B cell (primary cell): ENCODE measurements at regions not wholly inside any gene's neighbourhood (a gene's known extent, or its start where the extent isn't known, plus 50 kb on each side); places are given as distances from the start of the nearest gene placed in this dataset.

Experiments
- ATAC-seq: fragments of 200-7000 bp; cut with Tn5 transposase; one replicate; pipeline ENCODE4 v1.10.0; 2021; ENCODE audit warnings: low read depth, mild to moderate bottlenecking, moderate number of reproducible peaks, moderate library complexity
- CTCF ChIA-PET: fragments of 350-600 bp; sonication (Branson Sonifier 250); formaldehyde crosslinking; loops from one replicate; lab custom pipeline; 2021; ENCODE audit warnings: antibody characterized with exemption, inconsistent platforms; lab: Charles Lee
- POLR2A ChIA-PET: fragments of 350-600 bp; sonication (Branson Sonifier 250); formaldehyde crosslinking; loops from one replicate; lab custom pipeline; 2021; ENCODE audit warnings: antibody characterized with exemption; lab: Charles Lee
- DNase-seq: peaks from one replicate; pipeline ENCODE4 v3.0.0; 2013
- H2AFZ ChIP-seq: 2 replicates; pipeline ENCODE4 v1.6.1; 2012; ENCODE audit warnings: mild to moderate bottlenecking, low read depth, low read length; ENCODE audit not compliant: insufficient read depth, poor library complexity, severe bottlenecking
- H3K27ac ChIP-seq, 2 donors: 1 replicate in 1 of 2; 2 replicates in 1 of 2; pipeline ENCODE4 v1.5.1; 2012 to 2013; ENCODE audit warnings: low read length in 2 of 2, mild to moderate bottlenecking in 2 of 2, moderate library complexity in 1 of 2
- H3K27me3 ChIP-seq, 4 experiments: fragments of 200-600 bp in 1 of 4; sonication (generic) in 1 of 4; replicated peaks in 1 of 4; 1 replicate in 2 of 4; 2 replicates in 2 of 4; pipeline versions ENCODE4 v1.6.1 to v1.7.0; 2013 to 2016; ENCODE audit warnings: low read length in 3 of 4, mild to moderate bottlenecking in 2 of 4, mixed read lengths in 1 of 4, moderate library complexity in 1 of 4; ENCODE audit not compliant: insufficient read depth in 4 of 4, control insufficient read depth in 3 of 4; ENCODE audit errors: control extremely low read depth in 1 of 4
- H3K36me3 ChIP-seq, 2 experiments: replicated peaks in 1 of 2; 1 replicate in 1 of 2; 2 replicates in 1 of 2; pipeline versions ENCODE4 v1.6.1 to v1.7.1; 2013; ENCODE audit warnings: low read length in 1 of 2; ENCODE audit not compliant: insufficient read depth in 2 of 2, control insufficient read depth in 1 of 2; ENCODE audit errors: control extremely low read depth in 1 of 2, extremely low read depth in 1 of 2
- H3K4me1 ChIP-seq, 2 donors: fragments of 200-600 bp in 1 of 2; sonication (generic) in 1 of 2; 1 replicate in 1 of 2; 2 replicates in 1 of 2; pipeline versions ENCODE4 v1.5.1 to v1.6.1; 2013 to 2017; ENCODE audit warnings: low read length in 2 of 2; ENCODE audit not compliant: control insufficient read depth in 2 of 2, insufficient read depth in 2 of 2
- H3K4me2 ChIP-seq: replicated peaks from 2 replicates; pipeline ENCODE3; 2012; ENCODE audit warnings: mild to moderate bottlenecking, low read depth, low read length; ENCODE audit not compliant: poor library complexity, severe bottlenecking
- H3K4me3 ChIP-seq, 5 experiments: fragments of 200-600 bp in 1 of 5; sonication (generic) in 1 of 5; 1 replicate in 3 of 5; 2 replicates in 2 of 5; pipeline versions ENCODE4 v1.5.1 to v1.7.0; 2011 to 2016; ENCODE audit warnings: low read length in 4 of 5, mild to moderate bottlenecking in 4 of 5, low read depth in 2 of 5, control low read depth in 1 of 5, moderate library complexity in 1 of 5; ENCODE audit not compliant: insufficient read depth in 1 of 5; ENCODE audit errors: control extremely low read depth in 1 of 5, extremely low read depth in 1 of 5
- H3K79me2 ChIP-seq: fragments of 200-600 bp; sonication (generic); one replicate; pipeline ENCODE4 v1.6.0; 2016; ENCODE audit warnings: low read length; ENCODE audit not compliant: control insufficient read depth, insufficient read depth
- H3K9ac ChIP-seq: fragments of 200-600 bp; sonication (generic); 2 replicates; pipeline ENCODE4 v1.6.1; 2017; ENCODE audit warnings: mild to moderate bottlenecking, low read length, moderate library complexity
- H3K9me3 ChIP-seq, 3 donors: one replicate each; pipeline versions ENCODE4 v1.6.1 to v1.7.1; 2013; ENCODE audit warnings: low read length in 2 of 3; ENCODE audit not compliant: control insufficient read depth in 2 of 3, insufficient read depth in 1 of 3; ENCODE audit errors: control extremely low read depth in 1 of 3
- H4K20me1 ChIP-seq: 2 replicates; pipeline ENCODE4 v1.6.0; 2012; ENCODE audit warnings: mild to moderate bottlenecking, low read length; ENCODE audit not compliant: insufficient read depth, control insufficient read depth, poor library complexity, severe bottlenecking
- H3K27ac Mint-ChIP-seq: one replicate; pipeline ENCODE4 v1.8.0; 2021; ENCODE audit warnings: mixed read lengths
- H3K27me3 Mint-ChIP-seq: one replicate; pipeline ENCODE4 v1.8.0; 2021; ENCODE audit warnings: mixed read lengths
- H3K4me1 Mint-ChIP-seq: one replicate; pipeline ENCODE4 v1.8.0; 2021; ENCODE audit warnings: mixed read lengths
- H3K4me3 Mint-ChIP-seq: one replicate; pipeline ENCODE4 v1.8.0; 2021; ENCODE audit warnings: mixed read lengths
- H3K9me3 Mint-ChIP-seq: one replicate; pipeline ENCODE4 v1.8.0; 2022; ENCODE audit warnings: mixed read lengths; ENCODE audit not compliant: insufficient read depth
- CTCF ChIP-seq: fragments of 200-600 bp; IDR thresholded peaks from one replicate; pipeline ENCODE4 v1.8.0; 2022; ENCODE audit warnings: antibody characterized with exemption, mild to moderate bottlenecking
- EZH2 ChIP-seq: IDR thresholded peaks from 2 replicates; pipeline ENCODE4 v1.6.1; 2012; ENCODE audit warnings: borderline replicate concordance, low read depth, mild to moderate bottlenecking, moderate library complexity, low read length; ENCODE audit not compliant: insufficient read depth, poor library complexity, severe bottlenecking
- WGBS: methylation state at CpG from one replicate; pipeline ENCODE4 v1.1.5; 2013; ENCODE audit warnings: missing lambda C conversion rate; ENCODE audit not compliant: insufficient coverage; 5-methylcytosine and 5-hydroxymethylcytosine counted together
- intact Hi-C: fragments of 100-400 bp; cut with micrococcal nuclease; formaldehyde crosslinking; loops from one replicate; pipeline ENCODE4 v1.10.0; 2022

GRCh38 chr16:14002416-14002990 lies 68.6 kb upstream of the MRTFB start:
- H3K4me3 Mint-ChIP-seq = peak overlapping the region; percentile 81
- H4K20me1 ChIP-seq = no peaks in the 10 kb centered on the region
- H3K27me3 Mint-ChIP-seq = no peaks in the 10 kb centered on the region
- TF ChIP-seq CTCF (no peak), EZH2 (no peak)
- H3K9me3 ChIP-seq = peaks cover 0 to 8% (median 0%) of the 10 kb centered on the region in 3 donors
- H3K9me3 Mint-ChIP-seq = no peaks in the 10 kb centered on the region
- H3K27ac ChIP-seq = peak overlapping the region in 1 of 2 donors; percentile 37
- H3K27ac Mint-ChIP-seq = no peak overlapping the region
- peak overlapping the region; percentile 77 for H3K4me2 ChIP-seq
- POLR2A ChIA-PET = no interaction called here
- peak overlapping the region in 3 of 5 experiments; percentile 21 to 32 (median 32) for H3K4me3 ChIP-seq
- peaks cover 41 to 47% of the 10 kb centered on the region in 2 donors for H3K4me1 ChIP-seq
- ATAC-seq (no peak), DNase-seq (no peak)
- no peaks in the 10 kb centered on the region for H3K79me2 ChIP-seq
- CTCF ChIA-PET = no interaction called here
- H3K4me1 Mint-ChIP-seq = peaks cover 40% of the 10 kb centered on the region
- H3K9ac ChIP-seq = peak overlapping the region; percentile 59
- intact Hi-C loops = no loop called here
- H2AFZ ChIP-seq = peak overlapping the region; percentile 72
- H3K36me3 ChIP-seq = no peaks in the 10 kb centered on the region
- 60% methylated on average over 5 of the region's 13 CpGs for WGBS
- no peaks in the 10 kb centered on the region for H3K27me3 ChIP-seq

GRCh38 chr16:14003074-14003570 lies 68.0 kb upstream of the MRTFB start:
- no peaks in the 10 kb centered on the region for H3K27me3 ChIP-seq
- 10% methylated on average over 12 of the region's 15 CpGs for WGBS
- ChIA-PET POLR2A (no interaction called here), CTCF (no interaction called here)
- Mint-ChIP-seq H3K4me3 (peak overlapping the region; percentile 81), H3K27ac (peak overlapping the region; percentile 12), H3K27me3 (no peaks in the 10 kb centered on the region), H3K4me1 (peaks cover 36% of the 10 kb centered on the region), H3K9me3 (no peaks in the 10 kb centered on the region)
- peaks cover 0 to 4% (median 0%) of the 10 kb centered on the region in 3 donors for H3K9me3 ChIP-seq
- peak overlapping the region; percentile 17 to 37 (median 32) for H3K4me3 ChIP-seq
- H3K36me3 ChIP-seq = no peaks in the 10 kb centered on the region
- peaks cover 35 to 41% of the 10 kb centered on the region in 2 donors for H3K4me1 ChIP-seq
- H3K27ac ChIP-seq = peak overlapping the region in 1 of 2 donors; percentile 37
- peak overlapping the region; percentile 77 for H3K4me2 ChIP-seq
- peak overlapping the region; percentile 72 for H2AFZ ChIP-seq
- no peak for TF ChIP-seq CTCF
- TF ChIP-seq EZH2 = no peak
- H4K20me1 ChIP-seq = no peaks in the 10 kb centered on the region
- no peak for ATAC-seq
- H3K9ac ChIP-seq = peak overlapping the region; percentile 59
- H3K79me2 ChIP-seq = no peaks in the 10 kb centered on the region
- DNase-seq = peak; percentile 25
- intact Hi-C loops = no loop called here
